IPS-18a (cell line): ENCODE measurements at regions not wholly inside any gene's neighbourhood (a gene's known extent, or its start where the extent isn't known, plus 50 kb on each side); places are given as distances from the start of the nearest gene placed in this dataset.

Experiments
- H3K27ac ChIP-seq: one replicate; pipeline ENCODE4 v1.5.1; 2013; ENCODE audit warnings: low read length
- H3K27me3 ChIP-seq: one replicate; pipeline ENCODE4 v1.6.1; 2013; ENCODE audit warnings: mild to moderate bottlenecking, low read length; ENCODE audit not compliant: control insufficient read depth, insufficient read depth
- H3K36me3 ChIP-seq: one replicate; pipeline ENCODE4 v1.6.1; 2013; ENCODE audit warnings: low read depth, low read length; ENCODE audit not compliant: control insufficient read depth
- H3K4me1 ChIP-seq: one replicate; pipeline ENCODE4 v1.6.1; 2013; ENCODE audit warnings: low read depth, low read length; ENCODE audit not compliant: control insufficient read depth
- H3K4me3 ChIP-seq: one replicate; pipeline ENCODE4 v1.5.1; 2013; ENCODE audit warnings: low read length
- H3K9ac ChIP-seq: one replicate; pipeline ENCODE4 v1.6.1; 2013; ENCODE audit warnings: mild to moderate bottlenecking, low read length, moderate library complexity
- H3K9me3 ChIP-seq: one replicate; pipeline ENCODE4 v1.6.1; 2013; ENCODE audit warnings: low read depth, low read length; ENCODE audit not compliant: control insufficient read depth

DNA sequence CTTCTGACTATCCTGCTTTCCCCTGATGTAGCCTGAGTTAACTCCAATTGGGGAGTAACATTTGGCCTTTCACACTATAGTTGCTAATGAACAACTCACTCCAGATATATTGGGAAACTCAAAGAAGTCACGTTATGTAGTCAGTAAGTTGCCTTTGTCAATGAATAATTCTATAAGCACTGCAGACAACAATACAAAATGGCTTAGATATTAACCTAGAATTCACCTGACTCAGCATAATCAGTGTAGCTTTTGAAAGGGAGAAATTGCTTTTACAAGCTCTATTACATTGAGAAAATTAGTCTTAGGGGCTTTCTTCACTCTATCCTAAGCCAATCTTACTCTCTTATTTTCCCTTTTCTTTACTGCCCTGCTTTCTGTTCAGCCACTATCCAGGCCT, 303.5 kb upstream of the NR5A2 start:
- Histone ChIP-seq H3K27me3 (no peaks in the 10 kb centered on the region), H3K27ac (no peak overlapping the region), H3K9me3 (no peaks in the 10 kb centered on the region), H3K4me3 (no peak overlapping the region), H3K36me3 (no peaks in the 10 kb centered on the region), H3K9ac (no peak overlapping the region), H3K4me1 (peaks cover 6% of the 10 kb centered on the region)

GRCh38 chr1:199725002-199725565, 302.4 kb upstream of the NR5A2 start:
- Histone ChIP-seq H3K4me3 (no peak overlapping the region), H3K4me1 (peaks cover 6% of the 10 kb centered on the region), H3K27me3 (no peaks in the 10 kb centered on the region), H3K9ac (no peak overlapping the region), H3K9me3 (no peaks in the 10 kb centered on the region), H3K27ac (no peak overlapping the region), H3K36me3 (no peaks in the 10 kb centered on the region)

GRCh38 chr1:199727682-199728081, 299.8 kb upstream of the NR5A2 start:
- Histone ChIP-seq H3K4me3 (no peak overlapping the region), H3K9ac (no peak overlapping the region), H3K27ac (no peak overlapping the region), H3K27me3 (no peaks in the 10 kb centered on the region), H3K36me3 (no peaks in the 10 kb centered on the region), H3K4me1 (no peaks in the 10 kb centered on the region), H3K9me3 (no peaks in the 10 kb centered on the region)

GRCh38 chr1:199728345-199728744, 299.2 kb upstream of the NR5A2 start:
- Histone ChIP-seq H3K27me3 (no peaks in the 10 kb centered on the region), H3K4me1 (no peaks in the 10 kb centered on the region), H3K9ac (no peak overlapping the region), H3K4me3 (no peak overlapping the region), H3K27ac (no peak overlapping the region), H3K36me3 (no peaks in the 10 kb centered on the region), H3K9me3 (no peaks in the 10 kb centered on the region)

- Histone ChIP-seq H3K9me3 (no peaks in the 10 kb centered on the region), H3K4me1 (no peaks in the 10 kb centered on the region), H3K36me3 (no peaks in the 10 kb centered on the region), H3K27me3 (no peaks in the 10 kb centered on the region), H3K27ac (no peak overlapping the region), H3K9ac (no peak overlapping the region), H3K4me3 (no peak overlapping the region)
These were observed 294.4 kb upstream of the NR5A2 start for GRCh38 chr1:199733125-199733524.

DNA sequence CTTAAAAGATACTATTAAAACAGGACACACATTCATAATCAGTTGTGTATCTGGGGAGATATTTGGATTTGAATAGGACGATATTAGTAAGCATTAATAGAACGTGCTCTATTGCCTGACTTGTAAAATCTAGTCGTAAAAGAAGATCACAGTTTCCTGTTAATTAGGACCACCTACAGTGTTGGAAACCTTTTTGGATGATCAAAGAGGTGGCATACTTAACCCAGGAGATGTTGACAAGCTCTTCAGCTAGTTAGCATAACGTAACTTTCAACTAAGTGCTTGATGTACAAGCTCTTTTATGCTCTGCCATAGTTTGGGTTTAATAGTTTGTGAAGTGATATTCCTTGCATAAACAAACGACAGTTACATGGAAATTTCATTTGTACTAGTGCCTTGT, 293.3 kb upstream of the NR5A2 start:
- no peak overlapping the region for H3K27ac ChIP-seq
- H3K4me3 ChIP-seq: no peak overlapping the region

DNA sequence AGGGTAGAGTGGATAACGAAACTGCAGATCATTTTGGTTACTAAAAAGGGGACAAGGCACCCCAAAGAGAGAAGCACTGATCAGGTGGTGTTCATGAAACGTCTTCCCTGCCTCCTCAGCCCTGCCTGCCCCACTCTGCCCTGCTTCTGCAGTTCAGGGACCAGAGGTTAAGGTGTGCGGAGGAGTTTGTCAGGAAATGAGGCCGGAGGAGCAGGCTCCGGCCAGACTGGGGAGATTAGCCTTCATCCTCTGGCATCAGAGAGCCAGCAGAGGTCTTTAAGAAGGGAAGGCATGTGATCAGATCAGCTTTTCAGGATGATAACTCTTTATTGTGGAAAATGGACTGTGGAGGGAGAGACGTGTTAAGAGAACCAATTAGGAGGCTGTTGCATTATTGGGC, 291.9 kb upstream of the NR5A2 start:
- Histone ChIP-seq H3K9me3 (no peaks in the 10 kb centered on the region), H3K27ac (no peak overlapping the region), H3K27me3 (no peaks in the 10 kb centered on the region), H3K4me1 (no peaks in the 10 kb centered on the region), H3K4me3 (no peak overlapping the region), H3K9ac (no peak overlapping the region), H3K36me3 (no peaks in the 10 kb centered on the region)

More for the DNA sequence above, 293.3 kb upstream of the NR5A2 start:
- no peaks in the 10 kb centered on the region for H3K9me3 ChIP-seq
- no peaks in the 10 kb centered on the region for H3K4me1 ChIP-seq
- no peaks in the 10 kb centered on the region for H3K27me3 ChIP-seq
- H3K36me3 ChIP-seq: no peaks in the 10 kb centered on the region
- no peak overlapping the region for H3K9ac ChIP-seq

- Histone ChIP-seq H3K36me3 (no peaks in the 10 kb centered on the region), H3K4me1 (no peaks in the 10 kb centered on the region), H3K9me3 (no peaks in the 10 kb centered on the region)
These were observed 290.9 kb upstream of the NR5A2 start for GRCh38 chr1:199736646-199737045.

DNA sequence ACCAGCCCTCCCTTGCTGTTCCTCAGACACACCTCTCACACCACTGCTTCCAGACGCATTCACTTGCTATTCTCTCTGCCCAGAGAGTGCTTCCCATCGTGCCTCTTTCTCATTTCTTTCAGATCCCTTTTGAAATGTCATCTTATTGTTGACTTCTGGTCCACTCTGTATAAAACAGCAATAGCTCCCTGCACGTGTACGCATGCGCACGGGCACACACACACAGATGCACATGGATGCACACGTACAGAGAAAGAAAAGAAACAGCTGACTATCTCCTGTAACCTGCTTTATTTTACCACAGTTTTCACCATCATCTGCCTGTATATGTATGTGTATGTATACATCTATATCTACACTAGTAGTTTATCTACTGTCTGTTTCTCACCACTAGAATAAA, 285.9 kb upstream of the NR5A2 start:
- H3K27me3 ChIP-seq: peaks cover 2% of the 10 kb centered on the region
- H3K27ac ChIP-seq: no peak overlapping the region
- H3K36me3 ChIP-seq: no peaks in the 10 kb centered on the region
- H3K9me3 ChIP-seq: no peaks in the 10 kb centered on the region
- H3K9ac ChIP-seq: no peak overlapping the region
- no peaks in the 10 kb centered on the region for H3K4me1 ChIP-seq
- no peak overlapping the region for H3K4me3 ChIP-seq

More at GRCh38 chr1:199736646-199737045, 290.9 kb upstream of the NR5A2 start:
- Histone ChIP-seq H3K4me3 (no peak overlapping the region), H3K27me3 (no peaks in the 10 kb centered on the region), H3K9ac (no peak overlapping the region), H3K27ac (no peak overlapping the region)

DNA sequence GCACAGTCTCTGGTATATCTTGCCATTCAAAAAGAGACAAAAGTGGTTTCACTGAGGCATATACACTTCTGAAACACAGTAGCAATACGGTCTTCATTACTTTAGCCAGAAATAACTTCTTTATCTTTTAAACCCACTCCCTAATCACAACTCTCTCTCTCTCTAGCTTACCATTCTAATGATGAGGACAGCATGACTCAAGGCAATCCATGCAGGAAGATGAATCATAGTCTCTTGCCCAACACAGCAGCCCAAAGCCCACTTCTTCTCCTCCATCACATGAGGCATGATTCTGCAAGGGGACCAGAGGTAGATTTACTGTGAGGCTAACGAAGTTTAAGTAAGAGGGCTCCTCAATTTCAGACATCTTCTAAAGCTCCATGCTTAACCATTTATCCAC, 285.0 kb upstream of the NR5A2 start:
- no peak overlapping the region for H3K27ac ChIP-seq
- H3K9ac ChIP-seq: no peak overlapping the region
- peaks cover 12% of the 10 kb centered on the region for H3K27me3 ChIP-seq
- no peaks in the 10 kb centered on the region for H3K36me3 ChIP-seq
- H3K4me1 ChIP-seq: peaks cover 2% of the 10 kb centered on the region
- no peak overlapping the region for H3K4me3 ChIP-seq
- H3K9me3 ChIP-seq: no peaks in the 10 kb centered on the region

DNA sequence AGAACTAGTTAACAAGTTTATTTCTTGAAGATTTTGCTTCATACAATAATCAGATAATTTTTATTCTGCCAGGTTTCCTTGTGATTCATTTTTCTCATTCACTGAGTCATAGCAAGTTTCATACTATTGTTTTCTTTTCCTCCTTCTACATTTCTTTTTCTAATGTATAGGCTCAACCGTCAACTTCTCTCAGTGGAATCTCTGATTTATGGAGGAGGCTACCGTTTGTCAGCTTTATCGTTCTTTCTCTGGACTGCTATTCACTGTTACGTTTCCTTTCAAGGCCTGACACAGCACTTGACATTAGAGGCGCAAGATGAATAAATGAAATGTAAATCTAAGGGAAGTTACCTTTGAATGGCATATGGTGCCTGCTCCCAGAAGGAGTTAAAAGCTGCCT, 284.3 kb upstream of the NR5A2 start:
- Histone ChIP-seq H3K4me1 (peaks cover 6% of the 10 kb centered on the region), H3K36me3 (no peaks in the 10 kb centered on the region), H3K9me3 (no peaks in the 10 kb centered on the region), H3K9ac (no peak overlapping the region), H3K27me3 (peaks cover 15% of the 10 kb centered on the region), H3K27ac (no peak overlapping the region), H3K4me3 (no peak overlapping the region)

- H3K4me3 ChIP-seq: no peak overlapping the region
- H3K27ac ChIP-seq: no peak overlapping the region
- no peaks in the 10 kb centered on the region for H3K36me3 ChIP-seq
- peaks cover 15% of the 10 kb centered on the region for H3K27me3 ChIP-seq
- no peaks in the 10 kb centered on the region for H3K9me3 ChIP-seq
- no peak overlapping the region for H3K9ac ChIP-seq
- peaks cover 11% of the 10 kb centered on the region for H3K4me1 ChIP-seq
These were observed 280.7 kb upstream of the NR5A2 start for GRCh38 chr1:199746666-199747384.
